Small intestine (tissue), 7 donors: ENCODE measurements at regions not wholly inside any gene's neighbourhood (a gene's known extent, or its start where the extent isn't known, plus 50 kb on each side); places are given as distances from the start of the nearest gene placed in this dataset.

ENCODE experiments used
- DNase-seq, 2 donors: peaks; one replicate each; pipeline versions ENCODE4 v3.0.0 to v3.0.0-alpha.2; 2013
- FAIRE-seq: peaks from 2 replicates; lab custom pipeline; 2012; peaks lifted over from hg19 to GRCh38; lab: Jason Lieb, UNC
- H3K27ac ChIP-seq, 3 donors: one replicate each; pipeline ENCODE4 v1.5.1; 2013; ENCODE audit warnings: low read length in 2 of 3, mild to moderate bottlenecking in 2 of 3, control low read depth in 1 of 3, inconsistent platforms in 1 of 3, low read depth in 1 of 3, moderate library complexity in 1 of 3
- H3K27me3 ChIP-seq, 3 donors: one replicate each; pipeline ENCODE4 v1.6.1; 2013; ENCODE audit warnings: low read length in 3 of 3, inconsistent platforms in 1 of 3; ENCODE audit not compliant: control insufficient read depth in 3 of 3, insufficient read depth in 3 of 3
- H3K36me3 ChIP-seq, 3 donors: one replicate each; pipeline ENCODE4 v1.6.1; 2013; ENCODE audit warnings: low read length in 3 of 3, inconsistent platforms in 1 of 3, low read depth in 1 of 3, mild to moderate bottlenecking in 1 of 3, moderate library complexity in 1 of 3; ENCODE audit not compliant: control insufficient read depth in 3 of 3, insufficient read depth in 2 of 3
- H3K4me1 ChIP-seq, 3 donors: one replicate each; pipeline ENCODE4 v1.6.1; 2013; ENCODE audit warnings: low read length in 2 of 3, inconsistent platforms in 1 of 3, low read depth in 1 of 3, mild to moderate bottlenecking in 1 of 3, moderate library complexity in 1 of 3; ENCODE audit not compliant: control insufficient read depth in 3 of 3, insufficient read depth in 2 of 3
- H3K4me3 ChIP-seq, 3 donors: one replicate each; pipeline ENCODE4 v1.5.1; 2013; ENCODE audit warnings: low read length in 3 of 3, control low read depth in 1 of 3, inconsistent platforms in 1 of 3, low read depth in 1 of 3, mild to moderate bottlenecking in 1 of 3, moderate library complexity in 1 of 3
- H3K9me3 ChIP-seq, 2 donors: one replicate each; pipeline ENCODE4 v1.6.1; 2013; ENCODE audit warnings: low read depth in 1 of 2, low read length in 1 of 2; ENCODE audit not compliant: control insufficient read depth in 2 of 2, insufficient read depth in 1 of 2
- WGBS, 3 donors: extraction: QIAGEN DNeasy Blood & Tissue Kit; methylation state at CpG; one replicate each; pipeline ENCODE4 v1.1.7; 2013; 5-methylcytosine and 5-hydroxymethylcytosine counted together
- donor health status: healthy with polysubstance abuse.
- donor health status: control.
- donor health status: control.
- donor health status: Bipolar disorder and iron deficiency.
- donor health status: healthy.

DNA sequence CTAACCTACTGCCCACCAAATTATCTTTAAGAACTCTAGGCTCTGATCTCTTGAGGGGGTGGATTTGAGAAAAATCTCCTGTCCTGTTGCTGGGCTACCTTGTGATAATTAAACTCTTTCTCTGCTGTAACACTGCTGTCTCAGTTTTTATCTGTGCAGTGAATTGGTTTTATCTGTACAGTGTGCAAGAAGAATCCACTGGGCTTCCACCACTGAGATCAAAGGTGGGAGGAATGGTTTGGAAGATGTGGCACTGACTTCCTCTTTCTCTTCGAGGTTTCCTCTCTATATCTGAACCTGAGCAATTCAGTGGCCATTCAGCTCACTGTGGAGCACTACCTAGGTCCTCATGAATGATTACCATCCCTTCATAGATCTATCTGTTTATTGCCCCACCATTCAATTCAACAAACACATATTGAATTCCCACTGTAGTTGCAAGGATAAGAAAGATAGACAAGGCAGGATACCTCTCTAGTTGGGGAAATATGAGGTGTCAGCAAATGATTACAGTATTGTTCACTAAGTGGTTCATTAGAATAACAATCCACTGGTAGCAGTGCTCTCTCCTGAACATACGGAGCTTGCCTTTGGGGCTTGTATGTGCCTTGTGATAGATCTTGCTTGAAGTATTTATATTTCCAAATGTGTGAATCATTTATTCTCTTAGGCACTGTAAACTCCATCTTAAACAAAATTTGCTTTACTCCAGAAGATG, 172.1 kb upstream of the ARG1 start:
- Histone ChIP-seq H3K9me3 (peaks cover 0 to 12% of the 10 kb centered on the region in 2 donors), H3K4me3 (no peak overlapping the region), H3K4me1 (no peaks in the 10 kb centered on the region), H3K27me3 (no peaks in the 10 kb centered on the region), H3K36me3 (no peaks in the 10 kb centered on the region), H3K27ac (no peak overlapping the region)
- 61 to 88% (median 78%) methylated on average over 2 of the region's 2 CpGs for WGBS, 3 donors
- FAIRE-seq, result no peak
- no peak for DNase-seq

DNA sequence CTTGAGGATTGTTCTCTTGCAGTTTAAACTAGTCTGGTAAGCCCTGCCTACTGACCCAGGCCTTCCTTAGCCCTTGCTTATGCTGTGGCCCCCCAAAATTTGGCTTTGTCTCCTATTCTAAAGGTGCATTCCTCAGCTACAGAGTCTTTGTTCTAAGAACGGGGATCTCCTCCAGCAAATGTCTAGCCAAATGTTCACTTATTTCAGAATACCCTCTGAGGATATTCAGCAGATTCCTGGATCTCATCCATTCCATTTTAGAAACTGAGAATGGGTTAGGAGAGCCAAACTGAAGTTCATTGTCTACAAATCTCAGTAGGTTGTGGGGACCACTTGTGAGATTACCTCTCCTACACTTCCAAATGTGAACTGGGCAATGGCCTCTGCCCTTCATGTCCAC, 164.2 kb upstream of the ARG1 start:
- H3K9me3 ChIP-seq, result peaks cover 0 to 9% of the 10 kb centered on the region in 2 donors
- no peak for FAIRE-seq

DNA sequence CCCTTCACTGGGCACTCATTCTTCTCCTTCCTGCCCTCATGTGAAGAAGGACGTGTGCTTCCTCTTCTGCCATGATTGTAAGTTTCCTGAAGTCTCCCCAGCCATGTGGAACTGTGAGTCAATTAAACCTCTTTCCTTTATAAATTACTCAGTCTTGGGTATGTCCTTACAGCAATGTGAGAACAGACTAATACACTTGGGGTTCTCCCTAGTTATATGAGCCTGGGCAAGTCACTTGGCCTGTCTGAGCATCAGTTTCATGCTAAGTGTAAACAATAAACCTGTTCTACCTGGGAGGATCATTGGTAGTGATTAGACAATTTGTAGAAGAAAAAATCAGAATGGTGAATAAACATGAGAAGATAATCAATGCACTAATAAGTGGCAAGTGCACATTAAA, 162.2 kb upstream of the ARG1 start:
- Histone ChIP-seq H3K9me3 (peaks cover 0 to 9% of the 10 kb centered on the region in 2 donors), H3K4me3 (no peak overlapping the region), H3K27ac (no peak overlapping the region), H3K27me3 (no peaks in the 10 kb centered on the region), H3K4me1 (peaks cover 4 to 27% (median 6%) of the 10 kb centered on the region in 3 donors), H3K36me3 (no peaks in the 10 kb centered on the region)
- FAIRE-seq (no peak), DNase-seq (no peak)
- WGBS, 3 donors, result 71 to 86% (median 84%) methylated on average over 1 of the region's 1 CpG

More for the DNA sequence above, 164.2 kb upstream of the ARG1 start:
- DNase-seq, result no peak
- H3K4me3 ChIP-seq, result no peak overlapping the region
- no peaks in the 10 kb centered on the region for H3K27me3 ChIP-seq
- H3K4me1 ChIP-seq, result peaks cover 4 to 13% (median 6%) of the 10 kb centered on the region in 3 donors
- H3K36me3 ChIP-seq, result no peaks in the 10 kb centered on the region
- WGBS, 3 donors, result 82 to 91% (median 85%) methylated on average over 1 of the region's 1 CpG
- no peak overlapping the region for H3K27ac ChIP-seq

DNA sequence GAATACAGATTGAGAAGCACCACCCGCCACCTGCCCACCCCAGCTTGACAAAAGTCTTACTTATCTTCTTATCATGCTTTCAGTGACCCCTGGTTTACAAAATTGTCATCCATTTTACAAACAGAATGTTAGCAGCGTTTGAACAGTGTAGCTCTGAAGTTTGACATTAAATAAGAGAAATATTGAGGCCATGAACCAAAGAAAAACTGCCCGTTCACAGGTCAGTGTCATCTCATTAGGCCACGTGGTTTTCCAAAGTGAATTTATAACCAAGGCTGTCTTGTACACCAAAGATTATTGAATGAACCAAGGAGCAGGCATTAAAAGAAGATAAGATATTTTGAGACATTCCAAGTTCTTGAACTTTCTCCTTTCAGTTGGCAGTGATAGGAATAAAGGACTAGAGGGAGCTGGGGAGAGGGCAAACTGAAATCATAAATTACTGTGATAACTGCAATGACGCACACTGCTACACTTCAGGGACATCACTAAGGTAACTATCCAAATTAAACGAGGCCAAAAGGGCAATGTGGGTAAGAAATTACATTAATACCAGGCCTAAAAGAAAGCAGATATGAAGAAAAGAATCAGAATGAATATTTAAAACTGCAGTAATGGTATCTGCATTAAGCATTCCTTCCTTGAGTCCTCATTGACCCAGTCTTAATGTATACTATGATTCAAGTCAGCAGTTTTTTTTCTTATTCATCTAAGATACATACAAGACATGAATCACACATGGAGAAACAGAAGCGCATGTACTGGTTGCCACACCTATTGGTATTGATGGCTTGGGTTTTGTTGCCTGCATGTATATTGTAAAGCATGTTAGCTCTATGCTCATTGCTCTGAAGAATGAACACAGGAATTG, 159.8 kb upstream of the ARG1 start:
- DNase-seq (peak; percentile 78 to 98), FAIRE-seq (peak; percentile 67)
- Histone ChIP-seq H3K36me3 (no peaks in the 10 kb centered on the region), H3K4me3 (no peak overlapping the region), H3K9me3 (peaks cover 0 to 9% of the 10 kb centered on the region in 2 donors), H3K27me3 (no peaks in the 10 kb centered on the region), H3K4me1 (peaks cover 4 to 27% (median 6%) of the 10 kb centered on the region in 3 donors), H3K27ac (peak overlapping the region in 1 of 3 donors; percentile 66)
- WGBS, 3 donors, result 26 to 53% (median 36%) methylated on average over 7 of the region's 7 CpGs

DNA sequence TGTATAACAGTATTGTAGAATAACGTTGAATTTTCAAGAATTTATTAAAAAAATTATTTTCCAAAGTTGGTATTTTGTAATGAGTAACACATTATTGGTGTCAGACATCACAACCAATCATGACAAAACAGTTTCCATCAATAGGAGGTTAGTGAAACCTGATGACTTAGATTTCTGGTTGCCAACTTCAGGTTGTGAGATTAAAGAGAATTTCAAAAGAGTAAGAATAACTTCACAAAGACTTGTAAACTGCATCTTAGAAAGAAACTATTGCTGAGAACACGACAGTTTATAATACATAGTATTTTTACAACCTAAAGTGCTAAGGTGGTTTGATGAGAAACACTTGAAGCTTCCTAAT, 159.2 kb upstream of the ARG1 start:
- Histone ChIP-seq H3K4me3 (no peak overlapping the region), H3K9me3 (peaks cover 0 to 11% of the 10 kb centered on the region in 2 donors), H3K27ac (peak overlapping the region in 1 of 3 donors; percentile 66), H3K4me1 (peaks cover 3 to 27% (median 4%) of the 10 kb centered on the region in 3 donors), H3K36me3 (no peaks in the 10 kb centered on the region), H3K27me3 (no peaks in the 10 kb centered on the region)
- 49 to 71% (median 65%) methylated on average over 2 of the region's 2 CpGs for WGBS, 3 donors
- FAIRE-seq (no peak), DNase-seq (no peak)

DNA sequence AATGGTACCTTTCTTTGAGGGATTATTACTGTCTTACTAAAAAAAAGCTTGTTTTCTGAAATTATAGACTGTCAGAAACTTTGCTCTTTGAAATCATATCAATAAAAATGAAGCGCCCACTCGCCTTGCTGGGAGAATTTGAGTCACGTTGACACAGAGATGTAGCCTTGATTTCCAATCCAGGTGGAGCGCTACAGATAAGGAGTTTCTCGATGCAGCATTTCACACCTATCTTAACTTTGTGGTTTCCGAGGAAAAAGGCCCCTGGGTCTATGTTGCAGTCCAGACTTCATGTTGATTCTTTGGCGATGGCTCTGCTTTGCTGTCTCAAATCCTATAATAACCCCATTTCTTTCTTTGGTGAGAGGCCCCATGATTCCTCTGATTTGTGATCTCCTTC, 158.1 kb upstream of the ARG1 start:
- Histone ChIP-seq H3K27me3 (no peaks in the 10 kb centered on the region), H3K4me1 (peaks cover 2 to 27% (median 4%) of the 10 kb centered on the region in 3 donors), H3K4me3 (no peak overlapping the region), H3K9me3 (peaks cover 0 to 11% of the 10 kb centered on the region in 2 donors), H3K36me3 (no peaks in the 10 kb centered on the region), H3K27ac (peak overlapping the region in 1 of 3 donors; percentile 66)
- whole genome bisulfite sequencing, 3 donors, result 54 to 70% (median 70%) methylated on average over 7 of the region's 7 CpGs
- no peak for FAIRE-seq
- DNase-seq, result peak in 1 of 2 donors; percentile 60

DNA sequence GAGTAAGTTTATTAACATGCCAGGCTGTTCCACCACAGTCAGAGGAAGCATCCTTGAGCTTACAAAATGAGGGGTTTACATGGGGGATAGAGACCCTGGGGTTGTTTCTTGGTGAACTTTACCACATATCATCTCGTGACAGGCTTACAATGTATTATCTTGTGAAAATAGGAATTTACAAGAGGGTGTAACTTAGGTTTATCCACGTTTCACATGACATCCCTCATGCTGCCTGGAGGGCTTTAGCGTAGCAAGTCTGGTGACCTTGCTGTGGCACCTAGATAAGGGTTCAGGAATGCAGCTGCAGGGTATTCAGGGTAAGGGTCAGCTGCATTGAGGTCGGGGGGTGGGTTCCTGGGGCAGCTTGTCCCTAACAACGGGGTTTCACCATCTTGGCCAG, 154.6 kb upstream of the ARG1 start:
- Histone ChIP-seq H3K4me3 (no peak overlapping the region), H3K27ac (peak overlapping the region in 1 of 3 donors; percentile 13), H3K36me3 (no peaks in the 10 kb centered on the region), H3K27me3 (no peaks in the 10 kb centered on the region), H3K9me3 (peaks cover 0 to 2% of the 10 kb centered on the region in 2 donors), H3K4me1 (peaks cover 0 to 18% (median 0%) of the 10 kb centered on the region in 3 donors)
- FAIRE-seq, result no peak
- peak in 1 of 2 donors; percentile 53 for DNase-seq
- WGBS, 3 donors, result 75 to 84% (median 82%) methylated on average over 5 of the region's 5 CpGs

DNA sequence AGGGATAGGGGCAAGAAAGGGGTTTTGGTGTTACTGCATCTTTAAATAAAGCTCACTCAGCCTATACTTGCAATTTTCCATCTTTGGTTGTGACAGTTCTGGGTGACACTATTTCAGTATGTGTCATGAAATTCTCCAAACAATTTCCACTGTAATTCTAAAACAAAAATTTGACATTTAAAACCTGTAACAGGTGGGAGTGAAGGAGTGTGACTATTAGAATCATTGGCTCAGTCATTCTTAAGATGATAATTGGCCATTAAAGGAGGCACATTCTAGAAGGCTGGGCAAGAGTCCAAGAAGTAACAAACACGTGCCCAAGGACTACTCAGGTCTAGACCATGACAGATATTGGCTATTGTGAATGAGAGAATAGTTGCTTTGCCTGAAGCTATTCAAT, 153.3 kb upstream of the ARG1 start:
- 10 to 43% (median 38%) methylated on average over 1 of the region's 1 CpG for WGBS, 3 donors
- Histone ChIP-seq H3K4me3 (no peak overlapping the region), H3K36me3 (no peaks in the 10 kb centered on the region), H3K9me3 (peaks cover 0 to 2% of the 10 kb centered on the region in 2 donors), H3K27me3 (no peaks in the 10 kb centered on the region), H3K4me1 (peaks cover 0 to 7% (median 0%) of the 10 kb centered on the region in 3 donors), H3K27ac (no peak overlapping the region)
- DNase-seq, result peak; percentile 35 to 49
- FAIRE-seq, result no peak
